Osteoblast (primary cell): ENCODE measurements at regions not wholly inside any gene's neighbourhood (a gene's known extent, or its start where the extent isn't known, plus 50 kb on each side); places are given as distances from the start of the nearest gene placed in this dataset.

Source experiments
- DNase-seq: peaks from one replicate; pipeline ENCODE4 v3.0.0; 2011; ENCODE audit warnings: low spot score, mixed read lengths; ENCODE audit not compliant: insufficient read length; ENCODE audit errors: missing footprints
- H2AFZ ChIP-seq: 2 replicates; pipeline ENCODE4 v1.6.0; 2011; ENCODE audit warnings: mild to moderate bottlenecking, low read length
- H3K27ac ChIP-seq: 2 replicates; pipeline ENCODE4 v1.5.1; 2011; ENCODE audit warnings: mild to moderate bottlenecking, low read depth, low read length, moderate library complexity
- H3K27me3 ChIP-seq: 2 replicates; pipeline ENCODE4 v1.6.0; 2012; ENCODE audit warnings: mild to moderate bottlenecking, control low read depth, inconsistent platforms, low read length, moderate library complexity; ENCODE audit not compliant: insufficient read depth
- H3K36me3 ChIP-seq: 2 replicates; pipeline ENCODE4 v1.5.1; 2011; ENCODE audit warnings: mild to moderate bottlenecking, low read length, control low read depth, moderate library complexity; ENCODE audit not compliant: insufficient read depth
- H3K4me1 ChIP-seq: 2 replicates; pipeline ENCODE4 v1.5.1; 2011; ENCODE audit warnings: mild to moderate bottlenecking, low read length, control low read depth, moderate library complexity; ENCODE audit not compliant: insufficient read depth
- H3K4me2 ChIP-seq: 2 replicates; pipeline ENCODE4 v1.6.0; 2011; ENCODE audit warnings: mild to moderate bottlenecking, low read length; ENCODE audit not compliant: insufficient read depth
- H3K4me3 ChIP-seq: fragments of 200-600 bp; sonication (generic); 3 replicates; pipeline ENCODE4 v1.5.1; 2012; ENCODE audit warnings: mild to moderate bottlenecking, low read length, inconsistent platforms; ENCODE audit not compliant: insufficient read depth
- H3K79me2 ChIP-seq: 2 replicates; pipeline ENCODE4 v1.6.0; 2012; ENCODE audit warnings: mild to moderate bottlenecking, low read length, control low read depth, inconsistent platforms; ENCODE audit not compliant: insufficient read depth
- H3K9me3 ChIP-seq: 2 replicates; pipeline ENCODE4 v1.5.1; 2011; ENCODE audit warnings: low read depth, low read length, control low read depth
- H4K20me1 ChIP-seq: 2 replicates; pipeline ENCODE4 v1.6.0; 2012; ENCODE audit warnings: mild to moderate bottlenecking, low read length, control low read depth; ENCODE audit not compliant: insufficient read depth
- TF ChIP-seq, protein P1 (sequence below): IDR thresholded peaks from 2 replicates; pipeline ENCODE4 v1.5.1; 2011; ENCODE audit warnings: mild to moderate bottlenecking, low read depth, low read length, moderate library complexity; ENCODE audit errors: extremely low read depth

GRCh38 chr16:65476448-65476955 is 354.6 kb upstream of the CDH11 start:
- Histone ChIP-seq H2AFZ (no peak overlapping the region), H3K4me2 (no peak overlapping the region), H4K20me1 (no peaks in the 10 kb centered on the region), H3K27me3 (no peaks in the 10 kb centered on the region), H3K36me3 (no peaks in the 10 kb centered on the region), H3K27ac (no peak overlapping the region), H3K79me2 (no peaks in the 10 kb centered on the region), H3K4me3 (no peak overlapping the region), H3K9me3 (no peaks in the 10 kb centered on the region), H3K4me1 (no peaks in the 10 kb centered on the region)
- no peak for DNase-seq
- TF ChIP-seq, protein P1, sequence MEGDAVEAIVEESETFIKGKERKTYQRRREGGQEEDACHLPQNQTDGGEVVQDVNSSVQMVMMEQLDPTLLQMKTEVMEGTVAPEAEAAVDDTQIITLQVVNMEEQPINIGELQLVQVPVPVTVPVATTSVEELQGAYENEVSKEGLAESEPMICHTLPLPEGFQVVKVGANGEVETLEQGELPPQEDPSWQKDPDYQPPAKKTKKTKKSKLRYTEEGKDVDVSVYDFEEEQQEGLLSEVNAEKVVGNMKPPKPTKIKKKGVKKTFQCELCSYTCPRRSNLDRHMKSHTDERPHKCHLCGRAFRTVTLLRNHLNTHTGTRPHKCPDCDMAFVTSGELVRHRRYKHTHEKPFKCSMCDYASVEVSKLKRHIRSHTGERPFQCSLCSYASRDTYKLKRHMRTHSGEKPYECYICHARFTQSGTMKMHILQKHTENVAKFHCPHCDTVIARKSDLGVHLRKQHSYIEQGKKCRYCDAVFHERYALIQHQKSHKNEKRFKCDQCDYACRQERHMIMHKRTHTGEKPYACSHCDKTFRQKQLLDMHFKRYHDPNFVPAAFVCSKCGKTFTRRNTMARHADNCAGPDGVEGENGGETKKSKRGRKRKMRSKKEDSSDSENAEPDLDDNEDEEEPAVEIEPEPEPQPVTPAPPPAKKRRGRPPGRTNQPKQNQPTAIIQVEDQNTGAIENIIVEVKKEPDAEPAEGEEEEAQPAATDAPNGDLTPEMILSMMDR: no peak

DNA sequence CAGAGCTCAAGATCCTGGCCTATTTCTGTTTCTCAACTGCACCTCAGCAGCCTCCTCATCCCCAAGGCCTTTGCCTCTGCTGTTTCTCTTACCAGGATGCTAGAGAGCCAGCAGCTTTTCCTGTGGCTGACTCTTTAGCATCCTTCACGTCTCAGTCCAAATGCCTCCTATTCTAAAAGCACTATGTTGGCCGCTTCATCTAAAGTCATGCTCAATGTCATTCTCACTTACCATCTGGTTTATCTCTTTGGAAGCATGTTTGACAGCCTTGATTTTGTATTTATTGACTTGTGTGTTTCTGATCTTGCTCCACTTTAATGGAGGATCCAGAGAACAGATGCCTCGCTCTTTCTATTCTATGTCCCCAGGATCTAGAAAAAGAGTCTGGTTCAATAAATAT is 351.8 kb upstream of the CDH11 start:
- H3K9me3 ChIP-seq: no peaks in the 10 kb centered on the region
- no peaks in the 10 kb centered on the region for H3K79me2 ChIP-seq
- no peaks in the 10 kb centered on the region for H3K4me1 ChIP-seq
- no peaks in the 10 kb centered on the region for H3K36me3 ChIP-seq
- no peaks in the 10 kb centered on the region for H4K20me1 ChIP-seq
- H3K4me2 ChIP-seq: no peak overlapping the region
- DNase-seq: no peak
- TF ChIP-seq, protein P1: no peak
- no peak overlapping the region for H3K4me3 ChIP-seq
- H3K27ac ChIP-seq: no peak overlapping the region
- no peak overlapping the region for H2AFZ ChIP-seq
- H3K27me3 ChIP-seq: no peaks in the 10 kb centered on the region

DNA sequence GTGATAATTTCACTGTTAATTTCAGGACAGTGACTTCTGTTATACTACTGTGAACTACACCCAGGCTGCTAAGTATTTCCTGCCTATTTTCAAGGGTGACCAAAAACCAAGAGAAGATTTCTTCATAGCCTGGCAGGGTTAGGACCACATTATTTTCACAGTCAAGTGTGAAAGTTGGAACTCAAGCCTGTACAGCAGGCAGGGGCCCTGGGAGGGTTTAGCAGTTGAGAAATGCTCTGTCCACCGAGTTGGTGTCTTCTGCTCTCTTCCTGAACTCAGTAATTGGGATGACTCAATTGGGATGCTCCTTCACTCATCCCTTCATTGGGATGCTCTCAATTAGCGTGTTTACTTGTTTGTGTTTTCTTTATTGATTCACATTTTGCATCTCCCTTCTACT is 347.3 kb upstream of the CDH11 start:
- no peak overlapping the region for H2AFZ ChIP-seq
- DNase-seq: no peak
- no peaks in the 10 kb centered on the region for H3K27me3 ChIP-seq
- no peak overlapping the region for H3K4me2 ChIP-seq
- no peaks in the 10 kb centered on the region for H3K4me1 ChIP-seq
- H4K20me1 ChIP-seq: no peaks in the 10 kb centered on the region
- H3K27ac ChIP-seq: no peak overlapping the region
- no peaks in the 10 kb centered on the region for H3K36me3 ChIP-seq
- H3K4me3 ChIP-seq: no peak overlapping the region
- H3K79me2 ChIP-seq: no peaks in the 10 kb centered on the region
- TF ChIP-seq, protein P1: no peak
- H3K9me3 ChIP-seq: no peaks in the 10 kb centered on the region

- Histone ChIP-seq H2AFZ (no peak overlapping the region), H4K20me1 (no peaks in the 10 kb centered on the region), H3K27ac (no peak overlapping the region), H3K4me1 (no peaks in the 10 kb centered on the region), H3K27me3 (no peaks in the 10 kb centered on the region), H3K4me2 (no peak overlapping the region), H3K9me3 (no peaks in the 10 kb centered on the region), H3K79me2 (no peaks in the 10 kb centered on the region), H3K36me3 (no peaks in the 10 kb centered on the region), H3K4me3 (no peak overlapping the region)
- no peak for DNase-seq
- TF ChIP-seq, protein P1: no peak
Observed at GRCh38 chr16:65468133-65468532, 346.3 kb upstream of the CDH11 start.
